Frontal cortex (tissue), 3 donors: ENCODE measurements at regions not wholly inside any gene's neighbourhood (a gene's known extent, or its start where the extent isn't known, plus 50 kb on each side); places are given as distances from the start of the nearest gene placed in this dataset.

Source experiments
- DNase-seq, 2 donors: peaks; one replicate each; pipeline ENCODE4 v3.0.0; 2012; ENCODE audit warnings: low spot score in 2 of 2
- FAIRE-seq: peaks from 2 replicates; lab custom pipeline; 2012; peaks lifted over from hg19 to GRCh38; lab: Jason Lieb, UNC
- donor health status: control.
- donor health status: control.
- donor health status: control.

- FAIRE-seq (no peak), DNase-seq (no peak)
Measured at GRCh38 chr18:51510020-51510419, 312.5 kb upstream of the MEX3C start.

DNA sequence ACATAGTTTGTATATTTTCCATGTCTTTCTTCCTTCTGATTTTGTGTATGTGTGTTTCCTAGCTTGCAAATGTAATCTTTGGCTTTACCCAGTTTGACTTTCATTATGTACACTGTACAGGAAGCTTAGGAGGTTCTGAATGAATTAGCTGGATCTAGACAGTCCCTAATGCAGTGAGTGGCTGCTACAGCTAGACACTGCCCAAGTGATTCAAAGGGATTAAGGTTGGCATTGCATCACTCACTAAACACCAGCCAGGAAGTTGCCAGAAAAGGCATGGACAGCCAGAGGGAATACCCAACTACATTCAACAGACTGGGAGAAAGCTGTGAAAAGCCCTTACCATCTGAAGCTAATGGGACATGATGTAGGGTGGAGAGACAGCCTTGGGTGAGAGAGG lies 316.0 kb upstream of the MEX3C start:
- FAIRE-seq, result no peak

GRCh38 chr18:51514128-51514527 lies 316.6 kb upstream of the MEX3C start:
- FAIRE-seq (no peak), DNase-seq (no peak)

More for the DNA sequence above, 316.0 kb upstream of the MEX3C start:
- DNase-seq, result no peak

GRCh38 chr18:51516478-51517038 lies 319.1 kb upstream of the MEX3C start:
- FAIRE-seq, result no peak
- no peak for DNase-seq

DNA sequence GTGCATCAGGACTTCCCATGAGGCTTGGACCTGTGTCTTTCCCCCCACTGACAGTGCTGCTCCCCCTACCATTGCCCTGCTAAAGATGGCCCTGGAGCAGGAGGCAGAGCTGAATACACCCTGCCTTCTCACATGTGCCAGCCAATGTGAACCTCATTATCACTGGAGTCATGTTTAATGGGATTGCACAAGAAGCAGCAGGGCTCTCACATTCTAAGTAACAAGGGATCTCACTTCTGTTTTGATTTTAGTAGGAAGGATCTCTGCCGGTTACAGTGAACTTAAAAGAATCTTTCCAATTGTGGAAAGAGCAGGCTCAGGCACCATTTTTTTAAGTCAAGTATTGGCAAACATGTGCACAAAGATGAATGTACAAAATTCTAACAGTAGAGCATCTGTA lies 322.1 kb upstream of the MEX3C start:
- FAIRE-seq, result no peak
- DNase-seq, result no peak

DNA sequence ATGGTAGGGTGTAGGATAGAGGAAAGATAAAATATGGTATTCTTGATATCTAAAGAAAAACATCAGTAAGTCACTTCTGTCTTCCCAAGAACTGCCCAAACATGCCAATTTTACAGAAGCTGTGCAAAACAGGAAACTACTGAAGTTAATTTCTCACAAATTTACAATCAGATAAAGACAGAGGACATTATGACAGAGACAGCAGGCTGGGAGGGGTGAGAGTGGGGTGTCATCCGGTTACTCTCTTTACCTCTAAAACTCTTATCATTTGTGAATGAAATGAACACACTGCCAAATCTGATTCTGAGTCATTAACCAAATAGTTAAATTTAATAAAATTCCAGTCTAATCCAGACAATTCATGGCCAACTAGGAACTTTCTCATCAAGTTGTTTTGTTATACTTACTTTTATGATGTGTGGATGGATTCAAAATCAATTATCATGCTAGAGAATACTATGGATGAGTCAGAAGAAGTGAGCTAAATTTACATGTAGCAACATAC lies 323.2 kb upstream of the MEX3C start:
- no peak for DNase-seq
- no peak for FAIRE-seq

DNA sequence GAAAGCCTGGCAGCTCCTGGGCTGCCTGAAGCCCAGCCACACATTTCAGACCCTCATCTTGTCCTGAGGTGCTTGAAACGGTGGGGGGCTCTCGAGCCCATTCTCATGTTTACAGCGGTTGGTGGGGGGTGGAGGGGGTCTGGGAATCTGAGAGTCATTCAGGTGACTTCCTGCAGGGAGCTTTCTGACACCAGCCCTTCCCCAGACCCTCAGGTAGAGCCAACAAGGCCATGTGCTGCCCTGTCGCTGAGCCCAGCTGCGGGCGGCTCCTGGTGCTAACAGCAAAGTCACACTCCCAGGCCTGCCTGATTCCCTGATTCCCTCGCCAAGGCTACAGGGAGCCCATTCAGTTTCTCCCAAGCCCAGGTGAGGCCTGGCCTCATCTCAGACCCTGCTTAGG lies 324.9 kb upstream of the MEX3C start:
- no peak for DNase-seq
- no peak for FAIRE-seq

GRCh38 chr18:51522821-51523220 lies 325.3 kb upstream of the MEX3C start:
- FAIRE-seq (no peak), DNase-seq (no peak)

DNA sequence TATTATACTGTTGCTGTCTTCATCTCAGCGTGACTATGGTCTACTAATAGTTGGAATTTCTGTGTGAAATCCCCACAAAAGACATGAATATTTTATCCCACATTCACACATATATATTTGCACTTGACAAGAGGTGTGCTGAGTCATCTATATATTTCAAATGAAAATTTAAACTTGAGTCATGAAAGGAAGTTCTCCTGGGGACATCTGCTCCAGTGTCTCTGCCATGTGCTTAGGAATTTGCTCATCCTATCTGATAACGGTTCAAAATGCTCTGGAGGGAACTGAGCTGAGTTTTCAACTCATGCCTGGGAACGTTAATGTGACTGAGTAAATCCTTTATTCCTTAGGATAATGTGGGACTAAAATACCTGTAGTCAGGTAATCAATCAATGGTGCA lies 326.2 kb upstream of the MEX3C start:
- FAIRE-seq, result no peak
- DNase-seq, result no peak

GRCh38 chr18:51525453-51526225 lies 328.2 kb upstream of the MEX3C start:
- DNase-seq (no peak), FAIRE-seq (no peak)

- DNase-seq (no peak), FAIRE-seq (no peak)
Measured at GRCh38 chr18:51527826-51528225, 330.3 kb upstream of the MEX3C start.

DNA sequence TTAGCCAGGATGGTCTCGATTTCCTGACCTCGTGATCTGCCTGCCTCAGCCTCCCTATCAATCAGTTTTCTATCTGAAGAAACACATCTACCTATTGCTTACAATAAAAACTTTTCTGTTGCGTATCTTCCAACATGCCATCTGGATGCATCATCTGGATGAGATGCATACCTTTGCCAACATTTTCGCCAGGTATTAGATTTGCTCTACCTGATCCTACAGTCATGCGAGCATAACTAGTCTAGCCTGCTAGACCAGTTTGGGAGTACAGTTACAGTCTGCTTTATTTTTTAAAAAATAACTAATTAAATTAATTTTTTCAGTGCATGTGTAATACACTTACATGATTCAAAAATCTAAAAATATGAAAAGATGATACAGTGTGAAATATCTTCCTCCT lies 334.0 kb upstream of the MEX3C start:
- DNase-seq, result no peak
- no peak for FAIRE-seq

GRCh38 chr18:51537487-51537886 lies 340.0 kb upstream of the MEX3C start:
- peak in 1 of 2 donors; percentile 11 for DNase-seq
- peak; percentile 68 for FAIRE-seq

DNA sequence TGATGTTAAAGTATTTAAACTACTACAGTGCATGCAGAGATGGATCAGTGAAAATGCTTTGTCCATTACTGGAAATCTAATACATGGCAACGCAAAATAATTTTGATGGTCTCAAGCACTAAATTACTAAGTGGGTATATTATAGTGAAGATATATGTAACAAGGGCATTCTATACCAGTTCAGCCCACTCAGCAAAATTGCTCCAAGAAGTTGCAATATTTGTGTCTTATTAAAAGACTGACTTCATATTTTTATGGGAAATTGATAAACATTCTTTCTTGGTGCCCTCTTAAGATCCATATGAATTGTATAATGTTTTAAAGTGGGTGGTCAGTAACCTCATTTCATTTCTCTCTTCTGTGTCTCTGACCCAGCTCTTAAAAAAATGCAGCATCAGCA lies 343.1 kb upstream of the MEX3C start:
- DNase-seq (no peak), FAIRE-seq (no peak)

DNA sequence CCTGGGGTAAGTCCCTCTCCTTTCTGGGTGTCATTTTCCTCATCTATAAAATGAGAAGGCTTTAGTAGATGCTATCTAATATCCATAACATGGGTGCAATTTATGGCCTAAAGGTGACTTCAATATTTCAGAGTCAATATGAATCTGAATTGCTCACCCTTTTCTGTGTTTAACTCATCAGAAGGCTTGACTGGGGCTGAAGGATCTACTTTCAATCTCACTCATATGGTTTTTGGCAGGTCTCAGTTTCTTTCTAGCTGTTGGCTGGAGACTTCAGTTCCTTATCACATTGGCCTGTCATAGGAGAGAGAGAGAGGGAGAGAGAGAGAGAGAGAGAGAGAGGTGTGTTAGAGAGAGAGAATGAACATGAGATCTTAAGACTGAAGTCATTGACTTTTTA lies 343.7 kb upstream of the MEX3C start:
- DNase-seq, result no peak
- no peak for FAIRE-seq

DNA sequence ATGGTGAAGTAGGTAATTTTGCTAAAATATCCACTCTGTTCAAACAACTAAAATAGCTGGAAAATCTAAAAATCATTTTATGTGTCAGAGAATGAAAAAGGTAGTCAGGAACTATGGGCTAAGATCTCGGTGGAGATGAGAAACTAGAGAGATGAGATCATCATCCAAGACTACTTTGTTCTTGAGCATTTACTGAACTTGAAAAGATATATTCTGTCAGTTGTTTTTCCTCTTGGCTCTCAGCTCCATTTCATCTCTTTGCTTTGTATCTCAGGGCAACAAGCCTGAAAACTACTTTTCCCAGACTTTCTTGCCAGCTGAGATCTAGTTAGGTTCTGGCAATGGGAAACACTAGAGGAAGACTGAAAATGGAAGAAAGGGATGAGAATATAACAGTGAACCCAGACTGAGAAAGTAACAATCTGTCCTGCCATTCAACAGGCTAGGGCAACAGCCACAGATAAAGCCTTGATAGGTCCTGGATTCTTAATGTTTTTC lies 346.2 kb upstream of the MEX3C start:
- DNase-seq (peak in 1 of 2 donors; percentile 7), FAIRE-seq (no peak)

DNA sequence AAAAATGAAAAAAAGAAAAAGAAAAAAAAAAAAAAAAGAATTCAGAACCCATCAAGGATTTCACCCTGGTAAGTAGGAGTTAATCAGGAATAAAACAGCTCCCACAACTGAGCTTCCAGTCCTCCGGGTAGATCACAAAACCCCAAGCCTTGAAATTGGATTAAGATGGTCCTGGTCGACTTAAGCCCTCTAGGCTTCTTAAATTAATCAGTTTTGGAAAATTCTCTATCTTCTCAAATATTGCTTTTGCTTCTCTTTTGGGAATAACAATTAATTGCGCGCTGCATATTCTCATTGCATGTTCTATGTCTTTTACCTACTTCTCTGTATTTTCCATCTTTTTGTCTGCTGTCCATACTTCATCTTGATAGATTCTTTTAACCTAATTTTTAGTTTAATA lies 348.0 kb upstream of the MEX3C start:
- no peak for FAIRE-seq
- no peak for DNase-seq

DNA sequence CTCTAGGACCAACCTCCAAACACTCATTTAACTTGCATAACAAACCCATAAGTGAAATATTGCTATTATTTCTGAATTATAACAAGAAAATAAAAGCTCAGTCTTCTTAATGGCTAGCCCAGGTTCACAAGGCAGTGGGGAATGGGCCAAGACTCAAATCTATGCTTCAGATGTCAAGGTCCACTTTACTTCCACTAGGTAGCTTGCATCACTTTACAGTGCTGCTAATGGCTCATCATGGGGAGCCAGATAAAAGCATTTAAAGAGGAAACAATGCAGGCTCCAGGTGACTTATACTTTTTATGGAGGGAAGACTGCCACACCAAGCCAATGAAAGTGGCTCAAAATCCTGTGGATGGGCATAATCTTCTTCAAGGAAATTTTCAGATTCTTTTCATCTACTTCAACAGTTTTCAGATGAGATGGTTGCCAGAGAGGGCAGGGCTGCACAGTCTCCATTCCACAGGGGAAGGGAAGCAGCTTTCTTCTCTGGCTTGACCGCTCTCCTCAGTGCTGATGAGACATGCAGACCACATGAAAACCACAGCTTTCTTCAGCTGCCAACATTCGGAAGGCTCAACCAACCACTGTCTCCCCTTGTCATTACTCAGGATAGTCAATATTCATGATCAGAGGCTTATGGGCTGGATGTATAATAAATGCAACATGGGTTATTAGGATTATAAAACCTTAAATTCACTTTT lies 361.9 kb upstream of the MEX3C start:
- no peak for FAIRE-seq
- DNase-seq, result no peak

DNA sequence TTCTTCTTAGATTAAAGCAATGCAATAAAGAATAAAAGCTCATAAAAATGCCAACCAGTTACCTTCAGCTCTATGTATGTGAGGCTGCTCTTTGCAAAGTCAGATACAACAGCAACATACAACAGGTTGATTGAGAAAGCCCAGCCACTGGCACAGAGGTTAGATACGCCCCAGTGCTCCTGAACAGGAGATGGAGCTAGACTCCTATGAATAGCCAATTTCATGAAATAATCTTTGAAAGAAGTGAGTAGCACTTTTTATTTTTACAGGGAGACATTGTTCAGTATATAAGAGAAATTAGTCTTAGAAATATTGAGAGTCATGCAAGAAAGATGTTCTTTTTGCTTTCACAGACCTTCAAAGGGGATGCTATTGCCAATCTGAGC lies 362.4 kb upstream of the MEX3C start:
- FAIRE-seq, result no peak
- no peak for DNase-seq

DNA sequence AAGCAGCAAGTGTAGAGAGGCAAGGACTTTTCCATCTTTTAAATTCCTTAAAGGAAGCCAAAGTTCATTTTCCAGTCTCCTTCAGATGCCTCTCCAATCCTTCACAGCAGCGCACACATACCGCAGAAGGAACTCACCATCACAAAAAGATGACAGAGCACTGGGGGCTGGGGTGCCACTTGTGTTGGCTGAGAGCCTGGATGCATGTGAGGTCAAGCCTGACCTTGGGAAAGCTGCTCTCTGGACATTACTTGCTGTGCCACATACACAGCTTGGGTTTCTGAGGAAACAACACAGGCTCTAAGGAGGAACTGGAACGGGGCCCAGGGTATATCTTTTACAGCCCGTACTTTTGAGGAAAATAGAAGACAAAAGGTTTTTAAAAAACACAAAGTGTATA lies 364.3 kb upstream of the MEX3C start:
- DNase-seq, result no peak
- FAIRE-seq, result no peak

- DNase-seq, result no peak
- no peak for FAIRE-seq
Measured at GRCh38 chr18:51562866-51563265, 365.4 kb upstream of the MEX3C start.
